GM19455 (cell line): ENCODE measurements at regions not wholly inside any gene's neighbourhood (a gene's known extent, or its start where the extent isn't known, plus 50 kb on each side); places are given as distances from the start of the nearest gene placed in this dataset.

Experiments used
- ATAC-seq: cut with Tn5 transposase; IDR thresholded peaks from one replicate; pipeline ENCODE4 v1.9.1; 2021; ENCODE audit not compliant: unreplicated experiment

GRCh38 chr2:66036948-66037347 is 398.0 kb upstream of the MEIS1 start:
- no peak for ATAC-seq

- ATAC-seq: no peak
These were observed 400.5 kb upstream of the MEIS1 start for GRCh38 chr2:66034467-66034866.

DNA sequence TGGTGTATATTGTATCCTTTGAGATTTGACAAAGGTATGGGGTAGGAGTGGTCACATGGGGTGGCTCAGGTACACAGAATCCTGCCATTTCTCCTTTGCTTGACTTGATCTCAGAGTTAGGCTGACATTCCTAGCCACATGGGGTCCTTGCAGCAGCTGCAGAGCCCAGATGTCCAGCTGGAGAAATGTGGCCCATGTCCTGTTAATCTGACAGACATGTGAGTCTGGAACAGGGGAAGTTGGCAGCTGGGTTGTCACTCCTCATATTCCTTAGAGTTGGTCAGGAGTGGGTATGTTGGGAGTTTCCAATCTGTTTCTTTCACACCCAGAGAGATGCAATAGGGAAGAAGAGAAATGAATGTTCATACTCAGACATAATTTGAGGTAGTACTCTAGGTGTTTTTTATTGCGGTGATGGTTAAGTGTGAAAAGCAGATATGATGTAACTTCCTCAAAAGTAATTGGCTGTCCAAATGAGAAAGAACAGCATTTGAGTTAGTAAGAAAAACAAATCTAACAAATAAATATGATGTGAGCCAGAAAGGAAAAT is 402.6 kb upstream of the MEIS1 start:
- no peak for ATAC-seq

GRCh38 chr2:66031236-66031635 is 403.7 kb upstream of the MEIS1 start:
- ATAC-seq: no peak

GRCh38 chr2:66030553-66030952 is 404.4 kb upstream of the MEIS1 start:
- no peak for ATAC-seq

DNA sequence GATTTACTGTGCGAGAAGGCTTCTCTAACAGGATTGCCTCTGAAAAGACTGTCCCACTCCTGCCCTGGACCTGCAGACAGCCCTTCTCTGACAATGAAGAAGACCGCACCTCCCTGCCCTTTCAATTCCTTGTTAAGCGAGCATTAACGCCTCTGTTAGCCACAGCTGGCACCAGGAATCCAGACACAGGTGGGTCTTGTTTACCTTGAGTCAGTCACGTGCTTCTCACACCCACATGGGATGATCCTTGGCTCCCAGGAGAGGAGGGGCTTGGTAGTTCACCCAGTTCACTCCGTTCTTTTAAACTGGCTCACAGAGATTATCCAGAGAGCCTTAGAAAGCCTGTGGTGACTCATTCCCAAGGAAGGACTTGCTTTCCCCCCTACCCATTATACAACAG is 410.5 kb upstream of the MEIS1 start:
- ATAC-seq: no peak

- no peak for ATAC-seq
These were observed 413.6 kb upstream of the MEIS1 start for GRCh38 chr2:66021296-66021695.

DNA sequence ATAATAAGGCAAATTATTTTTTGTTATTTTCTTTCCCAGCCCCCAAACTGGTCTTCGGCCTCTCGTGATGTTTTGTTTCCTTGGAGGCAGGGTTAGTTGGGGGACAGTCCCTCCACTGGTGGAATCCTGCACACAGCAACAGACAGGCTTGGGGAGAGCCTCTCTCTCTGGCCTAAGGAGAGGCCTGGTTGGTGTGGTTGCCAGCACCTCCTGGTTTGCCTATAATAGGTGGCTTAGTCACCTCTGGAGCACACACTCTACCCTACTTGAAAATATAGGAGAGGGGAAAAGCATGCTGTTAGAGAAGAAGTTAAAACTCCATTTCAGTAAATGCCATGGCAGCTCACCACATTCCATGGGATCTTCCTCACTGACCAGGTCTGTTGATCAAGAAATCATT is 417.2 kb upstream of the MEIS1 start:
- ATAC-seq: no peak

GRCh38 chr2:66014450-66014849 is 420.5 kb upstream of the MEIS1 start:
- ATAC-seq: no peak

DNA sequence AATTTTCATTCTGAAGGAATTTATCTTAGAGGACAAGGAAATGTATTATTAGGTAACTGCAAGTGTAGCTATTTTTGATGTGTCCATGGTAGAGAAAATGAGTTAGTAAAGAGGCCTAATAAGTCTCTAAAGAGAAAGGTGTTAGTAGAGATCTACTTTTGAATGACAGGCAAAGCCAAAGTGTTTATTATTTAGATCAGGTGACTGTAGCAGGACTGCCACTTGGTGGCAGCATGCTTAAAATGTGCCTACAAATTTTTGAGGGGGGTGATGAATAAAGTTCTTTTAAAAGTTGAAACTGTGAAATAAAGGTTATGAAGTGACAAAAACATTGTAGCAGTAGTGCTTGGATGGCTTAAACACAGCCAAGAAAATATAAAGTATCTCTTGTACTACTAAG is 421.5 kb upstream of the MEIS1 start:
- ATAC-seq: no peak

DNA sequence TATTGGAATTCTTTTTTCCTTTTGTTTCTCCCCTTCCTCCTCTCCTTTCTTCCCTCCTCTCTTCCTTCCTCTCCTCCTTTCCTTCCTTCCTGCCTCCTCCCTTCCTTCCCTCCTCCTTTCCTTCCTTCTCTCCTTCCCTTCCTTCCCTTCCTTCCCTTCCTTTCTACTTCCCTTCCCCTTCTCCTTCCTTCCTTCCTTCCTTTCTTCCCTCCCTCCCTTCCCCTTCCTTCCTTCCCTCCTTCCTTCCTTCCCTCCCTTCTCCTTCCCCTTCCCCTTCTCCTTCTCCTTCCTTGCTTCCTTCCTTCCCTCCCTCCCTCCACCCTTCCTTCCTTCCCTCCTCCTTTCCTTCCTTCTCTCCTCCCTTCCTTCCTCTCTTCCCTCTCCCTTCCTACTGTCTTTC is 431.0 kb upstream of the MEIS1 start:
- ATAC-seq: no peak

- ATAC-seq: no peak
These were observed 433.4 kb upstream of the MEIS1 start for GRCh38 chr2:66001538-66001937.

DNA sequence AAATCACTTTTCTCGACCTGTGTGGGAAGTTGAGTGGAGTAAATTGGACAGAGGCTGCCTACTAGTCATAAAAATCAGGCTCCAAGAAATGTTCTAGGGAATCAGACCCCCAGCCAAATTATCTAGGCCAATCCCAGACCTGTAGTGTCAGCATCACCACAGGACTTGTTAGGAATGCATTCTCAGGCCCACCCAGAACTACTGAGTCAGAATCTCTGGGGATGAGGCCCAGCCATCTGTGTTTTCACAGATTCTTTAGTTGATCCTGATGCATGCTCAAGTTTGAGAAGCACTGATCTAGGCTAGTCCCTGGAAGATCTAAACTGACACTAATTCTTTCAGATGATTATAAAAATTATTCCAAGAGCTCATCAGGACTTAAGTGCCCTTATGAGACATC is 434.0 kb upstream of the MEIS1 start:
- ATAC-seq: no peak

GRCh38 chr2:65999796-66000195 is 435.1 kb upstream of the MEIS1 start:
- no peak for ATAC-seq

DNA sequence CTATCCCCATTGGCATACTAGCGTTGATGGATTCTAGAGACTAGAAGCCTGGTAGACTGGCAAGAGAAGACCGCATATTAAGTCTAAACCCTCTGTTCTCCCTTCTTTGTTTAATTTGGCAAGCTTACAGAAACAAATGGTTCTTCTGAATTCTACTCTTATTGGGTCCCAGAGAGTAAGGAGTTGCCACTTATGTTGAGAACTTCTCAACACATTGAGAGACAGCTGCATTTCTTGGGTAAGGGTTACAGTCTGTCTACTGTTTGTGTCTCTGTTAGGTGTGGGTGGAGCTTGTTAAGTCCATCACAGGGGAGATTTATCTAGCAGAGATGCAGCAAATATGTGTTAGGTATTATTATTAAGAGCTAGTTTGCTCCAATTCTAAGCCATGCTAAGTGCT is 435.8 kb upstream of the MEIS1 start:
- no peak for ATAC-seq

DNA sequence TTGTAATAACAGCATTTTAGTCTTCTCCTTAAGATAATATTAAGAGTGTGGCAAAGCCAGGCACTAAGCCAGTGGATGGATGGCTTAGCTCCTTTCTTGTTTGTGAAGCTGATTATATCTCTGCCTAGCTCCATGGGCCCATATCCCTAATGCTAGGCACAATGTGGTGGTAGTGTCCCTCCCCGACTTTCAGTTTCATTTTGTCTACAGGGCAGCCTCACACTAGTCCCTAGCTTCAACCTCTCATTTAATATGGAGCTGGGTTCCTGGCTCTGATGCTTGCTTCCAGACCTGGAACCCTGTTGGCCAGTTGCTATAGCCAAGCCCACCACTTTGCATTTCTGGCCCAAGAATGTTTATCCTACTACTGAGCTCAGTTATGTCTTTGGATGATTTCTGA is 437.0 kb upstream of the MEIS1 start:
- no peak for ATAC-seq

GRCh38 chr2:65992198-65992554 is 442.7 kb upstream of the MEIS1 start:
- ATAC-seq: no peak

DNA sequence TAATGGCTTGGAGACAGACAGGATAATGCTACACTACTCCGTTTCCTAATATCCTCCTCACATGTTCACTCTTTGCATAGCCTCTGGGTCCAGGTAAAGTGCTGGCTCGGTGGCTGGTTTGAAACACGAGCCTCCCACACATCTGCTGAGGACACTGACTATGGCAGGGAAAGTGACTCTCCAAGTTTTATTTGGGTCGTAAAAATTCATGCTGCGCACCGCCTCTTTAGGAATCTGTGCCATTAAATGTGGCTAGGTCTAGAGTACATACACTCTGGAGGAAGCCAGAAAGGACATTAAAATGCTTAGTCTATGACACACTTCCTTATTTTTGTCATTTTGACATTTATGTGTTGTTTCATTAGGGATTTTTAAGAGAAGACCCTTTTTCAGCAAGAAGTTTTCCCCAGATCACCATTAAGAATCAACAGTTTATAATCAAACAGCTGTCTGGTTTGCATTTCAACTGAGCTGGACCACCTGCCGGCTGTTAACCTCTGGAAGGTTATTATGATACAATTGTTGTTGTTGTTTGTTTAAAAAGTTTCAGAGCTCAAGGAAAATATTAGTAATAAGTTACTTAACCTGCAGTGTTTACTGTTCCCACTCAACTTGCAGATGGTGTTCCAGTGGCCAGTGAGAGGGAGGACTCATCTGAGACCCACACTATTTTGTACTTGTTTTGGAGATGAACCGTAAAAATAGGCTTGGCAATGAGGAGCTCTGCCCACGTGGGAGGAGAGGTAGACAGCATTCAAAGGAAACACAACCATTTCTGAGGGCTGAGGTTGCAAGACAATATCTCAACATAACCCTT is 443.3 kb upstream of the MEIS1 start:
- ATAC-seq: no peak

- ATAC-seq: no peak
These were observed 448.9 kb upstream of the MEIS1 start for GRCh38 chr2:65985986-65986385.

DNA sequence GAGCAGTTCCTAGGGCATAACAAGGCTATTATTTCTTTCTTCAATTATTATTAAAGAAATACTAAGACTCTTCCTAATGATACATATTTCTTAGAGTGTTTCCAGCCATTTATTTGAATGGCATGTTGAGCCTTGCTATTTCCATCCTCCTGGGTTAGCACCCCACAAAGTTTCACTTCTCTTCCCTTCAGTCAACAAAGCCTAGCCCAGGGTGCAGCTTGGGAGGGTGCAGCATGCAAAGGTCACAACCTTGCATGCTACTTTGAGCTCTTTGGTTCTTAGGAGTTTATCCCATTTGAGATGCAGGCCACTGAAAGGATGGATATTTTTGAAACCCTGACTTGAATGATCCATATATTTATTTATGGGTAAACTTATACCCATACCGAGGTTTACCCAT is 454.4 kb upstream of the MEIS1 start:
- ATAC-seq: no peak

GRCh38 chr2:65979446-65979845 is 455.5 kb upstream of the MEIS1 start:
- no peak for ATAC-seq

- no peak for ATAC-seq
These were observed 460.7 kb upstream of the MEIS1 start for GRCh38 chr2:65974067-65974723.

GRCh38 chr2:65969161-65969560 is 465.8 kb upstream of the MEIS1 start:
- ATAC-seq: no peak
